Heart left ventricle (tissue), 13 donors: ENCODE measurements at regions not wholly inside any gene's neighbourhood (a gene's known extent, or its start where the extent isn't known, plus 50 kb on each side); places are given as distances from the start of the nearest gene placed in this dataset.

Experiments
- CTCF ChIP-seq, 12 donors: fragments of 200-600 bp; sonication (generic) in 4 of 12; IDR thresholded peaks; one replicate each; pipeline versions ENCODE4 v1.5.0 to v1.8.0; 2018 to 2022; ENCODE audit warnings: antibody characterized with exemption in 12 of 12, mild to moderate bottlenecking in 5 of 12
- POLR2A ChIP-seq, 2 donors: fragments of 450-650 bp; IDR thresholded peaks; one replicate each; pipeline ENCODE4 v1.6.1; 2017; ENCODE audit warnings: antibody characterized with exemption in 2 of 2, mild to moderate bottlenecking in 2 of 2, moderate library complexity in 2 of 2
- donor health status: ischemic (EF 13 %, LVEDD 7.1; RV severe dilation, severe dysfunction).
- donor health status: DM: no; HTN: yes; CAD: no.
- donor health status: DM: no; HTN: no; CAD: no.
- donor health status: ischemic (EF 25% LVEDD 6.9; RV normal size, moderate dysfunction).
- donor health status: ischemic (EF 25% LVEDD 5.7; RV mildly dilated, moderate dysfunction).
- donor health status: ischemic (EF 35%, LVEDD 5.7; RV mildly dilated, moderate dysfunction).
- donor health status: nonischemic (EF 11% LVEDD 7.7; RV severe dilation, severe dysfunction).
- donor health status: DM: yes; HTN: yes; CAD: no.
- donor health status: PGD.
- donor health status: ischemic (EF 29% LVEDD 5.4; RV normal size, mild dysfunction).
- donor health status: nonischemic (EF 23%, LVEDD 6.1; RV moderate dilation, normal function).

- TF ChIP-seq POLR2A (IDR thresholded peaks at IDR 0.05) = no peak
- TF ChIP-seq CTCF (IDR thresholded peaks at IDR 0.05) = no peak
Measured at GRCh38 chr1:168979276-168979675, 127.2 kb upstream of the ATP1B1 start.
